ENCODE measurements at regions not wholly inside any gene's neighbourhood (a gene's known extent, or its start where the extent isn't known, plus 50 kb on each side); places are given as distances from the start of the nearest gene placed in this dataset.

GRCh38 chr2:108139521-108139920 lies 100.2 kb upstream of the SULT1C3 start:
- peak; percentile 11 for DNase-seq (ENCODE audit: low spot score)

GRCh38 chr2:108145557-108146326 lies 94.0 kb upstream of the SULT1C3 start:
- no peak for DNase-seq (ENCODE audit: low spot score)

- no peak for DNase-seq (ENCODE audit: low spot score)
These were observed 91.2 kb upstream of the SULT1C3 start for GRCh38 chr2:108148555-108148954.

- DNase-seq (ENCODE audit: low spot score): no peak
These were observed 85.3 kb upstream of the SULT1C3 start for GRCh38 chr2:108154366-108155061.

- no peak for DNase-seq (ENCODE audit: low spot score)
These were observed 78.5 kb upstream of the SULT1C3 start for GRCh38 chr2:108161298-108161697.

DNA sequence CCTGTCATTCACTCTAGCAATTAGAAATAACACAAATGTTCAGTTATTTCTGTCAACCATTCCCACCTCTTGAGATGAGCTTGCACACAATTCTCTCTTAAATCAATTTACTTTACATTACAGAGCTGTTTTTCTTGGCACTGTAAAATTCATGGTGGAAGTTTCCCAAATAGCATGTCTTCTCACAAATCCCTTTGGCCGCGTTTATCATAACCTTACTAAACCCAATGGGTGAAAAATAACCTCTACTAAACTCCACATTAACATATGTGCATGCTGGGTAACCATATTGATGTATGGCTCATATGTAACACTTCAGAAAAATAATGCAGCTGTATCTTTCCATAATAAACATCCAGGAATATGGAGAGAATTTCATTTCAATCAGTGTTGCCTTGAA lies 75.5 kb upstream of the SULT1C3 start:
- DNase-seq (ENCODE audit: low spot score): no peak

DNA sequence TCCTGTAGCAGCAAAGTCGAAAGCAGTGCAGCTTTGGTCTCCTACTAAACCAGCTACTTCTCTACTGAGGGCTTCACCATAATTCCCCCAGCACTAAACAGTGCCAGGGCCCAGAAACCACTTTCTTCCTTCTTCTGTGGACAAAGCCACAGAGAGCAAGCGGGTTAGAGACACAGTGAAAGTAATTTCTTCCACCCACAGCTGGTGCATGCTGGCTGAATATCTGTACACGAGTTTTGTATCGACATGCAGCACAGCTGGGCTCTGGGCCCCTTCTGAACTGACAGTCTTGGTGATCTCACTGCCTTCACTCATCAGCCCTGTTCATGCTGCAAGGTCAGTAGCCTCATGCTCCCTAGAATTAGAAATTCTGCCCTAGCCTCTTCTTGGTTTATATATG lies 74.0 kb upstream of the SULT1C3 start:
- DNase-seq (ENCODE audit: low spot score): no peak

- DNase-seq (ENCODE audit: low spot score): no peak
These were observed 72.1 kb upstream of the SULT1C3 start for GRCh38 chr2:108167699-108168098.

- DNase-seq (ENCODE audit: low spot score): peak; percentile 29
These were observed 69.7 kb upstream of the SULT1C3 start for GRCh38 chr2:108169982-108170625.

DNA sequence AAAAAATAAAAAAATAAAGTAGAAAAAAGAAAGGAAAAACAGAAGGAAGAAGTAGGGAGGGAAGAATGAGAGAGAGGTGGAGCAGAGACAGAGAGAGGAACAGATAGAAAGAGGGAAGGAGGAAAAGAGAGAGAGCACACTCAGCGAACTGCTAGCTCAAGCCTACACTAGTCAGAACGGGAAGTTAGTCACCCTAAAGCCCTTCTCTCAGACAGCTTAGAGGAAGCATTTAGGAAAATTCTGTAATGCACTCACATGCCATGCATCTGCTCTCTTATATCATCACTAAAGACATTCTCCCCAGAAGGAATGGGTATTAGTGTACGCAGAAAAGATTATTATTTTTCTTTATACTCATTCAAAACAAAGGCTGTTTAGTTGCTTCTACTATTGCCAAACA lies 68.1 kb upstream of the SULT1C3 start:
- DNase-seq (ENCODE audit: low spot score): peak; percentile 57

DNA sequence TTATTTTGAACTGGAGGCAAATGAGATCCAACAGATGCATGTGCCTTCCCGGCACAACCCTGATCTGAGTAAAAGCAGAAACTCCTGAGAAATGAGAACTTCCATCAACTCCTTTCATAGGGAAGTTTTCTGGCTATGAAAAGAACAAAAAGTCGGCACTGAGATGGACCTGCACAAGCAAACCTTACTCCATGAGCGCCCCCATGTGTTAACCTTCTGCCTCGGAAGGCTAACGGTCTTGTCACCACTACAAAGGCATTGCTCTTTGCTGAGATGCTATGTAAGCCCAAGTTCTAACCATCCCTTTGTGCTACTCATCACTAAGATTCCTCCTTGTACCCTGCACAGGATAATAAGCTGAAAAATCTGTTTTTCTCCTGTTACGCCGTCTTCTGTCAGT lies 57.3 kb upstream of the SULT1C3 start:
- DNase-seq (ENCODE audit: low spot score): no peak

DNA sequence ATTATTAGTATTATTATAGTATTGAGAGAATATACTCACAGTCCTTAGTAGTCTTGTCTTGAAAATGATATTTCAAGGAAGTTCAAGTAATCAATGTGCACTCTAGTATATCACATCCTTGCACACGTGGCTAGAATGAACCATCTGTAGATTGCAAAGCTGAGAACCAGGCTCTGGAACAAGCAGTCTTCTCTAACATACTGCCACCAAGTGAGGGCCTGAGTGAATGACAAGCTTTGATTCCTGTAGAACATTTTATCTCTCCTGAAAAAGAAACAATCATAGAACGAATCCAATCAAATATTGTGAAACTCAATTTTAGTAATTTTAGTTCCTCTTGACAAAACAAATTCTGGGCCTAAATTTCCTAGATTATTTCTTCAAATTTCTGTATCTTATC lies 55.3 kb upstream of the SULT1C3 start:
- DNase-seq (ENCODE audit: low spot score): no peak

GRCh38 chr2:108189316-108189715 lies 50.5 kb upstream of the SULT1C3 start:
- no peak for DNase-seq (ENCODE audit: low spot score)
